GM19328 (cell line): ENCODE measurements at regions not wholly inside any gene's neighbourhood (a gene's known extent, or its start where the extent isn't known, plus 50 kb on each side); places are given as distances from the start of the nearest gene placed in this dataset.

Experiments used
- ATAC-seq: cut with Tn5 transposase; IDR thresholded peaks from one replicate; pipeline ENCODE4 v1.9.1; 2021; ENCODE audit warnings: mild to moderate bottlenecking, moderate library complexity; ENCODE audit not compliant: unreplicated experiment

- no peak for ATAC-seq
These were observed 270.0 kb downstream of the UACA start for GRCh38 chr15:70493376-70493775.

- ATAC-seq = peak; percentile 49
These were observed 270.8 kb downstream of the UACA start for GRCh38 chr15:70492240-70493177.

- ATAC-seq = no peak
These were observed 271.7 kb downstream of the UACA start for GRCh38 chr15:70491641-70492040.

- no peak for ATAC-seq
These were observed 272.1 kb downstream of the UACA start for GRCh38 chr15:70491201-70491621.

- ATAC-seq = no peak
These were observed 272.6 kb downstream of the UACA start for GRCh38 chr15:70490838-70491155.

- no peak for ATAC-seq
These were observed 273.1 kb downstream of the UACA start for GRCh38 chr15:70490148-70490837.

- no peak for ATAC-seq
These were observed 274.2 kb downstream of the UACA start for GRCh38 chr15:70488941-70489848.

GRCh38 chr15:70488002-70488605, 275.3 kb downstream of the UACA start:
- ATAC-seq = no peak

GRCh38 chr15:70487387-70487740, 276.0 kb downstream of the UACA start:
- ATAC-seq = no peak

GRCh38 chr15:70486451-70487386, 276.6 kb downstream of the UACA start:
- ATAC-seq = peak; percentile 55

GRCh38 chr15:70486012-70486411, 277.3 kb downstream of the UACA start:
- ATAC-seq = no peak

GRCh38 chr15:70484993-70485392, 278.4 kb downstream of the UACA start:
- no peak for ATAC-seq

GRCh38 chr15:70483513-70483912, 279.8 kb downstream of the UACA start:
- no peak for ATAC-seq

GRCh38 chr15:70480196-70480856, 283.0 kb downstream of the UACA start:
- no peak for ATAC-seq

GRCh38 chr15:70479785-70480184, 283.6 kb downstream of the UACA start:
- no peak for ATAC-seq

GRCh38 chr15:70479056-70479455, 284.3 kb downstream of the UACA start:
- no peak for ATAC-seq

- ATAC-seq = peak; percentile 50
These were observed 284.9 kb downstream of the UACA start for GRCh38 chr15:70478251-70478990.

- no peak for ATAC-seq
These were observed 285.6 kb downstream of the UACA start for GRCh38 chr15:70477750-70478250.
